AG10803 (cell line): ENCODE measurements at regions not wholly inside any gene's neighbourhood (a gene's known extent, or its start where the extent isn't known, plus 50 kb on each side); places are given as distances from the start of the nearest gene placed in this dataset.
"Not testable (repeated sequence)": the region's sequence is repeated elsewhere in the genome, so short reads cannot be mapped to it uniquely, and the experiment has no call there.

ENCODE experiments used
- DNase-seq: peaks from one replicate; pipeline ENCODE4 v3.0.0; 2010; ENCODE audit warnings: low read depth
- H3K4me3 ChIP-seq: 2 replicates; pipeline ENCODE4 v1.5.1; 2011; ENCODE audit warnings: mild to moderate bottlenecking, low read length, control low read depth
- TF ChIP-seq, protein P1 (sequence below): conservative IDR thresholded peaks from 2 replicates; pipeline ENCODE4 v1.5.1; 2011; ENCODE audit warnings: mild to moderate bottlenecking, low read length, control low read depth, inconsistent platforms

DNA sequence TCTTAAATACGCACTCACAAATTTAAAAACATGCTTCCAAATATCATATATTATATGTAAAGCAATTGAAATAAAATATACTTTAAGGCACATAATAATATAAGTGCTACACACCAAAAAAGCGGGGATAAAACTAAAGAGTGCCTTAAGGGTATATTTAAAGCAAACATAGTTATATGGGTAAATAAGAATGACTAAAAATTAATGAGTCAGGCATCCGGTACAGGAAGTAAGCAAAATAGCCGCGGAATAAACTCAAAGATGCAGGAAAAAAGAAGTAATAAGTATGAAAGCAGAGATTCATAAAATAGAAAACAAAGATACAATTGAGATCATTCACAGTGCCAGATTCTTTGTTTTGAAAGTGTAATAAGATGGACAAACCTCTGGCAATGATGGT, 503.5 kb upstream of the SOX11 start:
- TF ChIP-seq, protein P1, sequence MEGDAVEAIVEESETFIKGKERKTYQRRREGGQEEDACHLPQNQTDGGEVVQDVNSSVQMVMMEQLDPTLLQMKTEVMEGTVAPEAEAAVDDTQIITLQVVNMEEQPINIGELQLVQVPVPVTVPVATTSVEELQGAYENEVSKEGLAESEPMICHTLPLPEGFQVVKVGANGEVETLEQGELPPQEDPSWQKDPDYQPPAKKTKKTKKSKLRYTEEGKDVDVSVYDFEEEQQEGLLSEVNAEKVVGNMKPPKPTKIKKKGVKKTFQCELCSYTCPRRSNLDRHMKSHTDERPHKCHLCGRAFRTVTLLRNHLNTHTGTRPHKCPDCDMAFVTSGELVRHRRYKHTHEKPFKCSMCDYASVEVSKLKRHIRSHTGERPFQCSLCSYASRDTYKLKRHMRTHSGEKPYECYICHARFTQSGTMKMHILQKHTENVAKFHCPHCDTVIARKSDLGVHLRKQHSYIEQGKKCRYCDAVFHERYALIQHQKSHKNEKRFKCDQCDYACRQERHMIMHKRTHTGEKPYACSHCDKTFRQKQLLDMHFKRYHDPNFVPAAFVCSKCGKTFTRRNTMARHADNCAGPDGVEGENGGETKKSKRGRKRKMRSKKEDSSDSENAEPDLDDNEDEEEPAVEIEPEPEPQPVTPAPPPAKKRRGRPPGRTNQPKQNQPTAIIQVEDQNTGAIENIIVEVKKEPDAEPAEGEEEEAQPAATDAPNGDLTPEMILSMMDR: no peak
- no peak for DNase-seq
- no peak overlapping the region for H3K4me3 ChIP-seq

DNA sequence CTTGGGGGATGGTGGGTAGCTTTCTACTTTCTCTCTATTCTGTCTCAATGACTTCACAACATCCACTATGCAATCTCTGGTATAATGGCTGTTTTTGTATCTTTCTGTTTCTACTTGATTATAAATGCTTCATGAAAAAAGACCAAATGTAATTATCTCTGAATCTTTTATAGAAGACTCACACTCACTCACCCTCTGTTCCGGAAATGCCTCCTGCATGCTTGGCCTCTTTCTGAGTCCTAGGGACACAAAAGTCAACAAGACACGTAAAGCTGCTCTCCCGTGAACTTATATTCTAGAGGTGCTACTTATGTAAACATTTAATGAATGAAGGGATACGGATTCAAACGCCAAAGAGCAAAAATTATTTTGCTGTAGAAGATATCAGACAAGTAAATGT, 502.2 kb upstream of the SOX11 start:
- TF ChIP-seq, protein P1: no peak
- DNase-seq: no peak
- H3K4me3 ChIP-seq: no peak overlapping the region

DNA sequence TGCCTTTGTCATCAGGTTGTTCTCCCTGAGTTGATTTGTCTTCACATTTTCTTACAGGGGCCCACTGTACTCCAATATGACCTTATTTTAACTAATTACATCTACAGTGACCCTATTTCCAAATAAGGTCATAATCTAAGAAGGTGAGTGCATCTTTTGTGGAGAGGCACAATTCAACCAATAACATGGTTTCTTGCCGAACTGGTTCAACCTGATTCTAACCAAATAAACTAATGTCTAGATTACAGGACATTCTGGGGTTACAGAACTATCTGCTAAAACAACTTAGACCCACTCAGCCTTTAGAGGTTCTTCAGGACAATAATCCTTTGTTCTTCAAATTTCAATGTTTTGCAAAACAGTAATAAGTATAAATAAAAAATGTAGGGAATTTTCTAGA, 496.5 kb upstream of the SOX11 start:
- DNase-seq: no peak
- TF ChIP-seq, protein P1: no peak
- no peak overlapping the region for H3K4me3 ChIP-seq

DNA sequence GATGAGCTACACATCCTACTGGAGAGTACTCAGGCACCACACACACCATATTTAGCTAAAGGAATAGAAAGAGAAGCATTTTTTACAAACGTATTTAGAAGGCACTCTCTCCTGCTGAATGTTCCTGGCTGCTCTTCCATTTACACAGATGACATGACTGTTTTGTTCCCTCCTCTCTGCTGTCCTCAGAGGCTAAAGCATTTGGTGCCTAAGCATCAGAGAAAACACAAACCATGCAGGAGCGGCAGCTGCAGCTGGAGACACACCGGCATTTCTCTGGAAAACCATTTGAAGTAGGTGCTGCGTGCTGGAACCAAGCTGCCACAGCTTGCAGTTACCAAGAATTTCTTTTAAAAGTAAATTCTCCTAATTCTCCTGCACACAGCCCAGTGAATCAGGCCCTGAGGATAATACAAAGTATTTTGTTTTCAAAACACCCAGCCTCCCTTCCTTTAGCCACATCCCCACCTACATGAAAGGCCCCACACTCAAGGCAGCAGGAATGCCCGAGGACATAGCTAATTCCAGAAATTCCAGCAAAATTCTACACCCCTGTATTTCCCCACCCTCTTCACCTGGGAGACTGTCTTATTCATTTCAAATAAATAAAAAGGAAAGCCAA, 488.9 kb upstream of the SOX11 start:
- DNase-seq: no peak
- TF ChIP-seq, protein P1: no peak
- H3K4me3 ChIP-seq: no peak overlapping the region

DNA sequence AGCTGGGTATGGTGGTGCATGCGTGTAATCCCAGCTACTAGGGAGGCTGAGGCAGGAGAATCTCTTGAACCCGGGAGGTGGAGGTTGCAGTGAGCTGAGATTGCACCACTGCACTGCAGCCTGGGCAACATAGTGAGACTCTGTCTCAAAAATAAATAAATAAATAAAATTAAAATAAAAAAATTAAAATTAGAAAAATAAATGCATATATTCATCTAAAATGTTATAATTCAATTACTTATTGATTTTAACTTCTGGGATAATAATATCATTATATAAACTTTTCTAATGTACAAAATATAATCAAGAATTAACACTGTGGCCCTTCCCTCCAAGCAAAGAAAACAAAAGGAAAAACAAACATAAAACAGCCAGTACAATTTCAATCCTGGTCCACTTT, 485.4 kb upstream of the SOX11 start:
- H3K4me3 ChIP-seq, DNase-seq: not testable (repeated sequence)

DNA sequence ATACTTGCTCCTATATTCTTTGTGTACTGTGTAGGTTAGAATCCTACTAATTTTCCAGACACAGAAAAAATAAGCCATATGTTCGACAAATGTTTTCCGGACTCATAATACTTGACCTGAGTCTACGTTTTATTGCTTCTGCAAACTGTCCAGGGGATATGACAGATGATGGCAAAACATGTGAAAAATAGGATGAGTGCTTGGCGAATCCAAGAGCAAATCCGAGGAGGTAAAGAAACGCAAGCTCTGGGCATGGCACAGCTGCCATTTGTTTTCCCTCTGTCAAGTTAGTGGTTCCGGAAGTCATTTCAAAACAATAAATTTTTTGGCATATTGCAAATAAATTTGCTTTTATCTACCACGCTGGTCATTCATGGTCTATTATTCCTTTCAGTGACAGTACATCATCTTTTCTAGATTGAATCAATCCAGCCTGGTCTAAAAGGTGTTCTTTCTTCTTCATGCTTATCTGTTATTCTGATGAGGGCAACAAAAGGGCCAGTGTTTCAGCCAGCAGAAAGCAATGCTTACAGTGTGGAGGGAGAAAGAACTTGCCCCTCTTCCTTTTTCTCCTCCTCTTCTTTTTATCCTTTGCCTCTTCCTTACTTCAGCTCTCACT, 476.1 kb upstream of the SOX11 start:
- TF ChIP-seq, protein P1: no peak
- no peak overlapping the region for H3K4me3 ChIP-seq
- DNase-seq: no peak

DNA sequence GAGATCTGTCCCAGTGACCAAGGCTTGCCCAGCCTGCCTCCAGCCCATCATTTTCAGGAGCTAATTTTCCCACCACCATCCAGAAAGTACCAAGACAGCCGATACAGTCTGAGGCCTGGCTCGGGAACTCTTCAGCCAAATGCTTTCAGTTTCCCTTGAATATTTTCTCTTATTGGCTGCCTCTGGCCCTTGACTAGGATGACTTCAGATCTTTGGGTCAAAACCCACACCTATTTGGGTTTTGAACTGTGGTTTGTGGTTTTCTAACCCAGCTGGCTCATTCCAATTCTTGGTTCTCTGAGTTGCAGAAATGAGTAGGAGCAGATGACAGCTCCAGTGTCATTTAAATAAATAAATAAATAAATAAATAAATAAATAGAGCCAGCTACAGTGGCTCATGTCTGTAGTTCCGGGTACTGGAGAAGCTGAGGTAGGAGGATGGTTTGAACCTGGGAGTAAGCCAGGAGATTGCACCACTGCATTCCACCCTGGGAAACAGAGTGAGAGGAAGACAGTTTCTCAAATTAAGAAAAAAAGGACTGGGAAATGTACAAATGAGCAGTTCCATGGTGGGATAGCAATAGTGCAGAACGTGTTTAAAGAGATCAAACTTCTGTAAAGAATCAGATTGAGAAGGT, 465.0 kb upstream of the SOX11 start:
- DNase-seq: no peak
- TF ChIP-seq, protein P1: no peak
- H3K4me3 ChIP-seq: no peak overlapping the region
